Neural cell (in vitro differentiated cells): ENCODE measurements at regions not wholly inside any gene's neighbourhood (a gene's known extent, or its start where the extent isn't known, plus 50 kb on each side); places are given as distances from the start of the nearest gene placed in this dataset.

Experiments used
- POLR2AphosphoS5 ChIP-seq: IDR thresholded peaks from 2 replicates; pipeline ENCODE4 v1.6.1; 2012
- SMC3 ChIP-seq: fragments of 450-650 bp; conservative IDR thresholded peaks from 2 replicates; pipeline ENCODE4 v1.6.1; 2014; ENCODE audit warnings: antibody characterized with exemption, mild to moderate bottlenecking, moderate library complexity; ENCODE audit not compliant: poor library complexity
- TF ChIP-seq, protein P1 (sequence below): fragments of 450-650 bp; IDR thresholded peaks from 2 replicates; pipeline ENCODE4 v1.5.1; 2014; ENCODE audit warnings: antibody characterized with exemption, mild to moderate bottlenecking, moderate library complexity; ENCODE audit not compliant: poor library complexity, severe bottlenecking

GRCh38 chr14:48430805-48431204 lies 755.4 kb upstream of the MDGA2 start:
- TF ChIP-seq, protein P1, sequence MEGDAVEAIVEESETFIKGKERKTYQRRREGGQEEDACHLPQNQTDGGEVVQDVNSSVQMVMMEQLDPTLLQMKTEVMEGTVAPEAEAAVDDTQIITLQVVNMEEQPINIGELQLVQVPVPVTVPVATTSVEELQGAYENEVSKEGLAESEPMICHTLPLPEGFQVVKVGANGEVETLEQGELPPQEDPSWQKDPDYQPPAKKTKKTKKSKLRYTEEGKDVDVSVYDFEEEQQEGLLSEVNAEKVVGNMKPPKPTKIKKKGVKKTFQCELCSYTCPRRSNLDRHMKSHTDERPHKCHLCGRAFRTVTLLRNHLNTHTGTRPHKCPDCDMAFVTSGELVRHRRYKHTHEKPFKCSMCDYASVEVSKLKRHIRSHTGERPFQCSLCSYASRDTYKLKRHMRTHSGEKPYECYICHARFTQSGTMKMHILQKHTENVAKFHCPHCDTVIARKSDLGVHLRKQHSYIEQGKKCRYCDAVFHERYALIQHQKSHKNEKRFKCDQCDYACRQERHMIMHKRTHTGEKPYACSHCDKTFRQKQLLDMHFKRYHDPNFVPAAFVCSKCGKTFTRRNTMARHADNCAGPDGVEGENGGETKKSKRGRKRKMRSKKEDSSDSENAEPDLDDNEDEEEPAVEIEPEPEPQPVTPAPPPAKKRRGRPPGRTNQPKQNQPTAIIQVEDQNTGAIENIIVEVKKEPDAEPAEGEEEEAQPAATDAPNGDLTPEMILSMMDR = no peak
- TF ChIP-seq SMC3 (no peak), POLR2AphosphoS5 (no peak)
